Spleen (tissue), 11 donors: ENCODE measurements at regions not wholly inside any gene's neighbourhood (a gene's known extent, or its start where the extent isn't known, plus 50 kb on each side); places are given as distances from the start of the nearest gene placed in this dataset.

ENCODE experiments used
- DNase-seq: peaks from one replicate; pipeline ENCODE4 v3.0.0-alpha.2; 2020
- H3K27ac ChIP-seq, 8 donors: fragments of 200-600 bp; sonication (generic) in 7 of 8; 1 replicate in 4 of 8; 2 replicates in 4 of 8; pipeline versions ENCODE4 v1.5.0 to v1.8.0; 2016 to 2021; ENCODE audit warnings: inconsistent platforms in 4 of 8, mild to moderate bottlenecking in 4 of 8, moderate library complexity in 1 of 8
- H3K27me3 ChIP-seq, 7 donors: fragments of 200-600 bp; sonication (generic) in 6 of 7; replicated peaks in 1 of 7; 1 replicate in 4 of 7; 2 replicates in 3 of 7; pipeline versions ENCODE4 v1.5.0 to v1.8.0; 2016 to 2021; ENCODE audit warnings: inconsistent platforms in 3 of 7, mild to moderate bottlenecking in 1 of 7
- H3K36me3 ChIP-seq, 6 donors: fragments of 200-600 bp; sonication (generic) in 5 of 6; 1 replicate in 4 of 6; 2 replicates in 2 of 6; pipeline versions ENCODE4 v1.5.0 to v1.8.0; 2016 to 2021; ENCODE audit warnings: inconsistent platforms in 2 of 6
- H3K4me1 ChIP-seq, 6 donors: fragments of 200-600 bp; sonication (generic) in 5 of 6; 1 replicate in 3 of 6; 2 replicates in 3 of 6; pipeline versions ENCODE4 v1.5.0 to v1.8.0; 2016 to 2021; ENCODE audit warnings: inconsistent platforms in 3 of 6
- H3K4me3 ChIP-seq, 8 donors: fragments of 200-600 bp; sonication (generic) in 7 of 8; 1 replicate in 4 of 8; 2 replicates in 4 of 8; pipeline versions ENCODE4 v1.5.0 to v1.8.0; 2016 to 2021; ENCODE audit warnings: inconsistent platforms in 4 of 8, mild to moderate bottlenecking in 4 of 8, moderate library complexity in 2 of 8
- H3K9me3 ChIP-seq, 8 donors: fragments of 200-600 bp; sonication (generic) in 7 of 8; 1 replicate in 4 of 8; 2 replicates in 4 of 8; pipeline versions ENCODE4 v1.5.0 to v1.8.0; 2016 to 2021; ENCODE audit warnings: inconsistent platforms in 4 of 8
- CTCF ChIP-seq, 11 experiments: fragments of 200-600 bp in 7 of 11; fragments of 450-650 bp in 4 of 11; sonication (generic) in 4 of 11; IDR thresholded peaks in 8 of 11; conservative IDR thresholded peaks in 3 of 11; 1 replicate in 7 of 11; 2 replicates in 4 of 11; pipeline versions ENCODE4 v1.4.0 to v1.8.0; 2016 to 2021; ENCODE audit warnings: antibody characterized with exemption in 11 of 11, inconsistent platforms in 4 of 11, mild to moderate bottlenecking in 1 of 11
- POLR2A ChIP-seq, 3 donors: fragments of 450-650 bp; IDR thresholded peaks; one replicate each; pipeline ENCODE4 v1.5.1; 2017; ENCODE audit warnings: antibody characterized with exemption in 3 of 3, mild to moderate bottlenecking in 1 of 3
- POLR2AphosphoS5 ChIP-seq, 3 donors: sonication (generic); formaldehyde crosslinking; IDR thresholded peaks; one replicate each; pipeline ENCODE4 v1.5.1; 2017; ENCODE audit warnings: antibody characterized with exemption in 3 of 3
- WGBS, 5 donors: extraction: QIAGEN DNeasy Blood & Tissue Kit in 3 of 5; methylation state at CpG; one replicate each; pipeline versions ENCODE4 v1.1.5 to v1.1.7; 2013 to 2018; 5-methylcytosine and 5-hydroxymethylcytosine counted together
- intact Hi-C: fragments of 100-400 bp; cut with DNase I; formaldehyde crosslinking; loops from one replicate; pipeline ENCODE4 v1.15.0; 2023; ENCODE audit warnings: low total_unique reads
- donor health status: healthy with polysubstance abuse.
- donor health status: DM: no; HTN: no; CAD: no; lungs with moderate emphysema.
- donor health status: DM: no; HTN: no; CAD: no.
- donor health status: Bipolar disorder and iron deficiency.
- donor health status: healthy.
- donor health status: DM: no; HTN: no; CAD: no.
- donor health status: DM: yes; HTN: yes; CAD: no.

DNA sequence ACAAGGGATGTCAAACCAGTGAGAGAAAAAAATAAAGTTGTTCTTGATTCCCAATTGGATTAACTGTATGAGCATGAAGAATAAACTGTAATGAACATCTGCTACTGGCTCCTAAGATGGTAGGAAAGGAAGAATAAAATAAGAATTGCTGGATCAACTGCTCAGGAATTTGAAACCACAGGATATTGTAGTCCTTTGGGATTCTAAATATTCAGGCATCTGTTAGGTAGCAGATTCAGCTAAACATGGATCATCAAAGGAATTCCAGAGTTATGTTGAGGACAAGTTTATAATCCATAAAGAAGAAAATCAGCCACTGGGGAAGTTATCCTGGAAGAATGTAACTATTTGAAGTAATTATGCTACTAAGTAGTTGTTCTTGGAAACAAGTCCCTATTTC lies 65.8 kb downstream of the ISL1 start:
- H3K27me3 ChIP-seq = no peaks in the 10 kb centered on the region
- no peaks in the 10 kb centered on the region for H3K9me3 ChIP-seq
- no peak overlapping the region for H3K27ac ChIP-seq
- DNase-seq = no peak
- H3K4me3 ChIP-seq = no peak overlapping the region
- no peaks in the 10 kb centered on the region for H3K4me1 ChIP-seq
- H3K36me3 ChIP-seq = no peaks in the 10 kb centered on the region
- TF ChIP-seq CTCF (IDR thresholded peaks at IDR 0.05 in 8 of 11, conservative IDR thresholded peaks at IDR 0.05 in 3 of 11) = no peak
- TF ChIP-seq POLR2AphosphoS5 (IDR thresholded peaks at IDR 0.05) = no peak
- TF ChIP-seq POLR2A (IDR thresholded peaks at IDR 0.05) = no peak
- intact Hi-C loops = no loop called here

DNA sequence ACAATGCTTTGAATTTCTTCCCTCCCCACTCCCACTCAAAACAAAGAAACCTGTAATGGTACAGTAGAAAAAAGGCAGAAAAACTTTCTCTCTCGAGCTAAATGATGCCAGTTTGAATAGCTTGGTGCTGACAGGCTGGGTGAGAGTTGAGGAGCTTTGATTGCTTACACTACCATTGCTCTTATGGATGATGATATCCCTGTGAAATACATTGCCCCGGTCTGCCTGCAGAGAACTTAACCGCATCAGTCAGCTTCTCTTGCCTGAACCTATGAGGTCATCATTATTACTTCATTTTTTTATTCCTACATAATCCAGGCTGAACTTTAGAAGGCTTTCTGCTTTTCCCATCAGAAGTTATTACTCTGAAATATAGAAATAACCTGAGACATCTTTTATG lies 69.3 kb downstream of the ISL1 start:
- DNase-seq = no peak
- H3K4me3 ChIP-seq = no peak overlapping the region
- 73 to 82% (median 75%) methylated on average over 3 of the region's 3 CpGs for WGBS, 5 donors
- TF ChIP-seq POLR2AphosphoS5 (IDR thresholded peaks at IDR 0.05) (no peak), POLR2A (IDR thresholded peaks at IDR 0.05) (no peak), CTCF (IDR thresholded peaks at IDR 0.05 in 8 of 11, conservative IDR thresholded peaks at IDR 0.05 in 3 of 11) (no peak)
- no peaks in the 10 kb centered on the region for H3K27me3 ChIP-seq
- no peaks in the 10 kb centered on the region for H3K36me3 ChIP-seq
- no peaks in the 10 kb centered on the region for H3K4me1 ChIP-seq
- no peak overlapping the region for H3K27ac ChIP-seq
- intact Hi-C loops = no loop called here
- H3K9me3 ChIP-seq = peaks cover 0 to 4% (median 0%) of the 10 kb centered on the region in 8 donors

DNA sequence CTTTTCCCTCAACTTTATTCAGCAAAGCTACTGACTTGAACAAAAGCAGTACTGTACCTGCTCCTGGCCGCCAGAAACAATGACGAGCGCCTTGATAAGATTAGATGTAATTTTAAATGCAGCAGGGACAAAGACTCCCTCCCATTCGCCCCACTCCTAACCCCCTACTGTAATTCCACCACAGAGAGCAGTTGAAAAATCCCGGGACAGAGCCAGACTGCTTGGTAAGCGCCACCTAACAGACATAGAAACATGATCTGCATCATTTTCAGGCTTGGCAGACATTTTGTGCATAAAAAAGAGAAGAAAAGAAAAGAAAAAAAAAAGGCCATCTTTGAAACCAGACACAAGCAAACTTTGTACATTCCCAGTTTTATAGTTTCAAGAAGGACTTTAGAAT lies 81.9 kb downstream of the ISL1 start:
- H3K27ac ChIP-seq = no peak overlapping the region
- H3K4me1 ChIP-seq = no peaks in the 10 kb centered on the region
- H3K36me3 ChIP-seq = no peaks in the 10 kb centered on the region
- no peaks in the 10 kb centered on the region for H3K27me3 ChIP-seq
- 32 to 43% (median 35%) methylated on average over 6 of the region's 6 CpGs for WGBS, 5 donors
- H3K4me3 ChIP-seq = no peak overlapping the region
- intact Hi-C loops = no loop called here
- H3K9me3 ChIP-seq = no peaks in the 10 kb centered on the region
- DNase-seq = no peak
- TF ChIP-seq POLR2A (IDR thresholded peaks at IDR 0.05) = no peak
- TF ChIP-seq POLR2AphosphoS5 (IDR thresholded peaks at IDR 0.05) = no peak
- TF ChIP-seq CTCF (IDR thresholded peaks at IDR 0.05 in 8 of 11, conservative IDR thresholded peaks at IDR 0.05 in 3 of 11) = no peak

DNA sequence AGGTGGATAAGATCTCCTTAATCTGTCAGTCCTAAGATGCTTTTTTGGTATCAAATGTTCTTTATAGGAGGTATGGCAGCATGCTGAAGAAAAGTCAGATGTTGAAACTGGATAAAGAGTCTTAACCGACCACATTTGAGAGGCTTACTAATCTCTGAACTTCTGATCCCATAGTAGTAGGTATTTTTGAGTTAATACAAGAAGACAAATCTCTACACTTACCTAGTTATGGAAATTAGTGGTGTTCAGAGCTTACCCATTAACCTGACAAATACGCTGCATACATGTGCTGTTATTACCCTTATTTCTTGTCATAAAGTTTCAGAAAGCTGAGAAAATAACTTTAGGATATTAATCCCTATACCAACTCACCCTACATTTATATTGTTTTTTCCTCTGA lies 83.0 kb downstream of the ISL1 start:
- H3K36me3 ChIP-seq = no peaks in the 10 kb centered on the region
- intact Hi-C loops = no loop called here
- DNase-seq = no peak
- 78 to 88% (median 80%) methylated on average over 2 of the region's 2 CpGs for WGBS, 5 donors
- H3K4me3 ChIP-seq = no peak overlapping the region
- H3K27ac ChIP-seq = no peak overlapping the region
- H3K27me3 ChIP-seq = no peaks in the 10 kb centered on the region
- no peaks in the 10 kb centered on the region for H3K9me3 ChIP-seq
- H3K4me1 ChIP-seq = no peaks in the 10 kb centered on the region
- TF ChIP-seq CTCF (IDR thresholded peaks at IDR 0.05 in 8 of 11, conservative IDR thresholded peaks at IDR 0.05 in 3 of 11) (no peak), POLR2AphosphoS5 (IDR thresholded peaks at IDR 0.05) (no peak), POLR2A (IDR thresholded peaks at IDR 0.05) (no peak)
